K562 (cell line): ENCODE measurements at regions not wholly inside any gene's neighbourhood (a gene's known extent, or its start where the extent isn't known, plus 50 kb on each side); places are given as distances from the start of the nearest gene placed in this dataset.

Source experiments
- ATAC-seq: fragments of 200-7000 bp; cut with Tn5 transposase; 3 replicates; pipeline ENCODE4 v1.9.1; 2020; ENCODE audit warnings: moderate library complexity
- BruUV-seq: library from RNA; stranded (reverse); fragments of 400-500 nt; replicated peaks from 2 replicates; lab custom pipeline; 2021; lab: Mats Ljungman, UMichigan
- CTCF ChIA-PET: fragments of 300-600 bp; formaldehyde crosslinking; extraction: SDS; loops from one replicate; lab custom pipeline; 2021; ENCODE audit warnings: low intra/inter-chr PET ratio; lab: Yijun Ruan, JAX
- POLR2A ChIA-PET: fragments of 300-600, 350-650 bp; sonication (Branson Sonifier 250); formaldehyde crosslinking; extraction: SDS; loops from one replicate; lab custom pipeline; 2021; ENCODE audit warnings: antibody characterized with exemption, inconsistent platforms; lab: Yijun Ruan, JAX
- DNase-seq, 4 experiments: peaks; one replicate each; pipeline versions ENCODE4 v3.0.0 to v3.0.0-alpha.2; 2011 to 2018; ENCODE audit warnings: low spot score in 3 of 4, mixed read lengths in 3 of 4; ENCODE audit errors: extremely low read depth in 1 of 4
- FAIRE-seq: peaks from 2 replicates; lab custom pipeline; 2011; peaks lifted over from hg19 to GRCh38; lab: Jason Lieb, UNC
- H2AFZ ChIP-seq: 2 replicates; pipeline ENCODE4 v1.6.0; 2011; ENCODE audit warnings: low read depth, low read length, control low read depth, inconsistent platforms
- H3K27ac ChIP-seq: fragments of 200-600 bp; 3 replicates; pipeline ENCODE4 v1.8.0; 2011; ENCODE audit warnings: low read depth, mild to moderate bottlenecking, control low read depth, inconsistent platforms, low read length, moderate library complexity, mixed read lengths; ENCODE audit errors: extremely low read depth
- H3K27me3 ChIP-seq, 2 experiments: fragments of 300-600 bp in 1 of 2; 2 replicates in 1 of 2; 3 replicates in 1 of 2; pipeline versions ENCODE4 v1.6.0 to v1.8.0; 2011; ENCODE audit warnings: inconsistent platforms in 2 of 2, low read length in 2 of 2, mild to moderate bottlenecking in 1 of 2, mixed read lengths in 1 of 2, moderate library complexity in 1 of 2; ENCODE audit not compliant: control insufficient read depth in 2 of 2, insufficient read depth in 2 of 2
- H3K36me3 ChIP-seq: fragments of 300-600 bp; 3 replicates; pipeline ENCODE4 v1.8.0; 2011; ENCODE audit warnings: mild to moderate bottlenecking, low read length, inconsistent platforms; ENCODE audit not compliant: control insufficient read depth, insufficient read depth
- H3K4me1 ChIP-seq, 2 experiments: fragments of 200-600 bp in 1 of 2; replicated peaks in 1 of 2; 2 replicates in 1 of 2; 3 replicates in 1 of 2; pipeline versions ENCODE4 v1.5.1 to v1.8.0; 2011; ENCODE audit warnings: inconsistent platforms in 2 of 2, low read length in 2 of 2, mild to moderate bottlenecking in 1 of 2, mixed read lengths in 1 of 2, moderate library complexity in 1 of 2; ENCODE audit not compliant: control insufficient read depth in 2 of 2, insufficient read depth in 2 of 2
- H3K4me2 ChIP-seq: 2 replicates; pipeline ENCODE4 v1.6.1; 2011; ENCODE audit warnings: low read length, control low read depth, inconsistent platforms, mixed read lengths; ENCODE audit not compliant: insufficient read depth
- H3K4me3 ChIP-seq: fragments of 200-600 bp; sonication (generic), shearing (Covaris generic); 2 replicates; pipeline ENCODE4 v1.5.1; 2016; ENCODE audit warnings: control low read depth, inconsistent platforms
- H3K79me2 ChIP-seq: fragments of 200-600 bp; 3 replicates; pipeline ENCODE4 v1.8.0; 2011; ENCODE audit warnings: low read length, inconsistent platforms; ENCODE audit not compliant: control insufficient read depth, insufficient read depth
- H3K9ac ChIP-seq, 2 experiments: 2 replicates each; pipeline versions ENCODE4 v1.6.0 to v1.6.1; 2011; ENCODE audit warnings: low read depth in 2 of 2, low read length in 2 of 2, control low read depth in 1 of 2, inconsistent platforms in 1 of 2, mild to moderate bottlenecking in 1 of 2, mixed read lengths in 1 of 2; ENCODE audit not compliant: insufficient read depth in 1 of 2
- H3K9me1 ChIP-seq: one replicate; pipeline ENCODE4 v1.6.0; 2011; ENCODE audit warnings: inconsistent platforms, mild to moderate bottlenecking, low read length, moderate library complexity; ENCODE audit not compliant: control insufficient read depth, insufficient read depth
- H3K9me3 ChIP-seq: replicated peaks from 2 replicates; pipeline ENCODE4 v1.5.1; 2011; ENCODE audit warnings: low read depth, low read length, inconsistent platforms; ENCODE audit not compliant: control insufficient read depth, insufficient read depth
- H4K20me1 ChIP-seq: replicated peaks from 2 replicates; pipeline ENCODE4 v1.6.1; 2011; ENCODE audit warnings: low read length, inconsistent platforms, mixed read lengths; ENCODE audit not compliant: control insufficient read depth, insufficient read depth
- KLF16 ChIP-seq: IDR thresholded peaks from 2 replicates; pipeline ENCODE4 v1.6.1; 2016; ENCODE audit warnings: antibody characterized with exemption
- TSC22D4 ChIP-seq: fragments of 450-650 bp; IDR thresholded peaks from 2 replicates; pipeline ENCODE4 v1.6.1; 2016; ENCODE audit warnings: missing genetic modification characterization, missing biosample characterization, control low read depth
- ZNF551 ChIP-seq: fragments of 250-450 bp; sonication (Bioruptor Pico); IDR thresholded peaks from 2 replicates; pipeline ENCODE4 v1.5.0; 2021; ENCODE audit warnings: mild to moderate bottlenecking, moderate library complexity
- WGBS: fragments of 100-300 bp; shearing (Covaris generic); methylation state at CpG from one replicate; pipeline ENCODE4 v1.1.6; 2016; ENCODE audit warnings: low coverage, mixed read lengths; ENCODE audit not compliant: insufficient coverage; ENCODE audit errors: missing lambda C conversion rate; 5-methylcytosine and 5-hydroxymethylcytosine counted together
- in situ Hi-C: fragments of 300-500 bp; cut with MboI; formaldehyde crosslinking; loops from 4 replicates; pipeline ENCODE4 v1.15.0; 2018; ENCODE audit warnings: inconsistent platforms, mixed read lengths
- intact Hi-C: fragments of 100-400 bp; cut with micrococcal nuclease; formaldehyde crosslinking; loops from 2 replicates; pipeline ENCODE4 v1.14.2; 2022
- TF ChIP-seq, protein P1 (sequence below): fragments of 450-650 bp; formaldehyde crosslinking; IDR thresholded peaks from 2 replicates; pipeline ENCODE4 v1.4.0; 2020; ENCODE audit warnings: mild to moderate bottlenecking, mixed read lengths

DNA sequence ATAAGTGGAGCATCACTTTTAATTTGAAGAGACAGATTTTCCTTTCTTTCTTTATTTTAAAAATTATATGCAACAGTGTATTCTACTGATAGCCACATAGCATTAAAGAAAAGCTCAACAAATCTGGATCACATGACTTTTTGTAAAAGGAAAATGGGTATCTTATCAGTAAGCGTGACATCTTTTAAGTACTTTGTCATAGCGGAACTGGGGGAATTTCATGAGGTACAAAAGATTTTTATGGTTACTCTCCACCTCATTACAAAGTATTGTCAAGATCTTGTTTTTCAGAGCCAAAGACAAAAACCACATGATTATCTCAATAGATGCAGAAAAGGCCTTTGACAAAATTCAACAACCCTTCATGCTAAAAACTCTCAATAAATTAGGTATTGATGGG, 219.6 kb upstream of the ZPLD1 start:
- ATAC-seq (no peak), DNase-seq (no peak), FAIRE-seq (no peak)
- Histone ChIP-seq H3K9me1 (no peaks in the 10 kb centered on the region), H3K79me2 (no peaks in the 10 kb centered on the region), H3K27ac (no peak overlapping the region), H3K4me1 (no peaks in the 10 kb centered on the region), H3K36me3 (no peaks in the 10 kb centered on the region), H3K27me3 (no peaks in the 10 kb centered on the region), H3K4me3 (no peak overlapping the region), H3K9me3 (no peaks in the 10 kb centered on the region), H3K4me2 (no peak overlapping the region), H2AFZ (no peak overlapping the region), H4K20me1 (no peaks in the 10 kb centered on the region), H3K9ac (no peak overlapping the region)
- no TSS peak for BruUV-seq
- intact Hi-C loops, result no loop called here
- TF ChIP-seq KLF16, result no peak
- TF ChIP-seq, protein P1, sequence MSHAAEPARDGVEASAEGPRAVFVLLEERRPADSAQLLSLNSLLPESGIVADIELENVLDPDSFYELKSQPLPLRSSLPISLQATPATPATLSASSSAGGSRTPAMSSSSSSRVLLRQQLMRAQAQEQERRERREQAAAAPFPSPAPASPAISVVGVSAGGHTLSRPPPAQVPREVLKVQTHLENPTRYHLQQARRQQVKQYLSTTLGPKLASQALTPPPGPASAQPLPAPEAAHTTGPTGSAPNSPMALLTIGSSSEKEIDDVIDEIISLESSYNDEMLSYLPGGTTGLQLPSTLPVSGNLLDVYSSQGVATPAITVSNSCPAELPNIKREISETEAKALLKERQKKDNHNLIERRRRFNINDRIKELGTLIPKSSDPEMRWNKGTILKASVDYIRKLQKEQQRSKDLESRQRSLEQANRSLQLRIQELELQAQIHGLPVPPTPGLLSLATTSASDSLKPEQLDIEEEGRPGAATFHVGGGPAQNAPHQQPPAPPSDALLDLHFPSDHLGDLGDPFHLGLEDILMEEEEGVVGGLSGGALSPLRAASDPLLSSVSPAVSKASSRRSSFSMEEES (CRISPR knock-in tag), result peak; percentile 22; the same call in 1 of the 2 replicates
- ChIA-PET POLR2A (no interaction called here), CTCF (no interaction called here)
- in situ Hi-C loops, result no loop called here
- WGBS, result 3% methylated on average over 2 of the region's 2 CpGs

DNA sequence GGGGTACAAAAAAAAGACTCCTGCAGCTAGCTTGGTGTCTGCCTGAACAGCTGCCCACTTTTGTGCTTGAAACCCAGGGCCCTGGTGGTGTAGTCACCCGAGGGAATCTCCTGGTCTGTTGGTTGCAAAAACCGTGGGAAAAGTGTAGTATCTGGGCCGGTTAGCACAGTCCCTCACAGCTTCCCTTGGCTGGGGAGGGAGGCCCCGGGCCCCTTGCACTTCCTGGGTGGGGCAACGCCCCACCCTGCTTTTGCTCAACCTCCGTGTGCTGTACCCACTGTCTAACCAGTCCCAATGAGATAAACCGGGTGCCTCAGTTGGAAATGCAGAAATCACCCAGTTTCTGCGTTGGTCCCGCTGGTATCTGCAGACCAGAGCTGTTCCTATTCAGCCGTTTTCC, 211.7 kb upstream of the ZPLD1 start:
- intact Hi-C loops (no loop called here), in situ Hi-C loops (no loop called here)
- ChIA-PET CTCF (interaction anchor here (3.1 kb wide), 1 partner anchor 414 kb away, joined by 25 read pairs; no protein-coding TSS in a partner anchor), POLR2A (interaction anchor here (0.5 kb wide), 1 partner anchor 371 kb away, joined by 4 read pairs; no protein-coding TSS in a partner anchor)
- Histone ChIP-seq H3K4me3 (no peak overlapping the region), H4K20me1 (no peaks in the 10 kb centered on the region), H3K27me3 (no peaks in the 10 kb centered on the region), H3K36me3 (no peaks in the 10 kb centered on the region), H3K79me2 (no peaks in the 10 kb centered on the region), H3K4me1 (no peaks in the 10 kb centered on the region), H3K9me3 (no peaks in the 10 kb centered on the region), H3K27ac (no peak overlapping the region), H3K4me2 (no peak overlapping the region), H3K9ac (no peak overlapping the region), H3K9me1 (no peaks in the 10 kb centered on the region)
- 0% methylated on average over 9 of the region's 10 CpGs for WGBS
- no peak for ATAC-seq
- no peak for FAIRE-seq
- DNase-seq, result no peak
- TF ChIP-seq TSC22D4 (tag) (no peak), ZNF551 (CRISPR knock-in tag) (no peak)
- TF ChIP-seq, all 486 proteins: peak for 0
- no peak overlapping the region for H2AFZ ChIP-seq
- no TSS peak for BruUV-seq
